ENCODE measurements at regions not wholly inside any gene's neighbourhood (a gene's known extent, or its start where the extent isn't known, plus 50 kb on each side); places are given as distances from the start of the nearest gene placed in this dataset.
A peak's percentile ranks its signal among the peaks of the same experiment; 100 is the strongest.

DNA sequence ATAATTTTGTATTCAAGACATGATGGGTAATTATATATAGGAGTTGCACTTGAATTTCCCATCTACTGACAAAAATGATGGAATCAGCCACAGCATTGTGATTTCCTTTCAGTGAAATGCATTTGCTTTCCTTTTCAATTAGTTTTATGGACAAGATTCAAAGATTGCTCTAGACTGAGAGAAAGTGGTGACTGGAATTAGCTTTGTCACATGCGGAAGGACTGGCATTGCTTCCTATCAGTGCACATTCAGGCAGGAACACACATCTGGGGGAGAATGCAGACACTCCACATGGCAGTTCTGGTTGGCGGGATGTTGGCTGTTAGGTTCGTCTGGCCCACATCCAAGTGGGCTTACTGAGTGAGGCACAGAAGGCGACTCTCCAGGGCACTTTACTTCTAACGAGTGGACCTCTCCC, 399.3 kb upstream of the RGMA start:
- ATAC-seq, result no peak
- TF ChIP-seq CREB5 (CRISPR knock-in tag; IDR thresholded peaks at IDR 0.05; ENCODE audit: low read depth) (no peak), TCF4 (CRISPR knock-in tag; IDR thresholded peaks at IDR 0.05; ENCODE audit: borderline replicate concordance) (peak; percentile 12; the same call in 1 of the 2 replicates), CSDC2 (CRISPR knock-in tag; IDR thresholded peaks at IDR 0.05) (no peak)

DNA sequence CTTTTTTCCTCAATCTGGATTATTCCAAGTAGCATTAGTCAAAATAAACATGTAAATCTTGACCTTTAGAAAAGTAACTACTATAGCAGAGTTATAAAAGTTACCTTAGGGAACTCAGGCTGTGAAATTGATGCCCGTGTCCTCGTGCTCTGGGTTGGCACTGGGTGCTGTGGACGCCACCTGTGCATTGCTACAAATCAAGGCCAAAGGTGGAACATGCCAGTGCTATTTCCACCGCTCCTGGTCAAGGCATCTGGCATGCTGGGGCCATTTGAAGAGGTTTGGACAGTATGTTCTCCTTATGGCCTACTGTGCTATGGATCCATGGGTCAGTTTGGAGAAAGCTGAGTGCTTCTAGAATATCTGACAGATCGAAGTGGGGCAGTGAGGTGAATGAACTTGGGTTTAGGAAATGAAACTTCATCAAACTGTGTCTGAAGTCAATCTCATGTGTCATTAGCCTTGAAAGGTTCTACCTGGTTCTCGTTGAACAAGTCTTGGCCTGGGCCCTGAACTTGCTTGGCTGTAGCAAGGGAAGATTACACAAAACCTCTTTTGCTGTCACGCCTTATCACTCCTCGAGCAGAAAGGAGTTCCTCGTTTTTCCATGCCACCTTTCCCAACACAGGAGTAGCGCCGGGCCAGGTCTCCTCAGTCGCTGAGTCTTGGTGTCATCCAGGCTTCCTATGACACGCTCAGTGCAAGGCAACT, 397.6 kb upstream of the RGMA start:
- no peak for ATAC-seq
- TF ChIP-seq POU6F1 (CRISPR knock-in tag; IDR thresholded peaks at IDR 0.05; ENCODE audit: borderline replicate concordance, low read depth) (no peak), ISL1 (CRISPR knock-in tag; IDR thresholded peaks at IDR 0.05) (no peak), CSDC2 (CRISPR knock-in tag; IDR thresholded peaks at IDR 0.05) (no peak), TOX (CRISPR knock-in tag; IDR thresholded peaks at IDR 0.05; ENCODE audit: borderline replicate concordance) (no peak), CREB5 (CRISPR knock-in tag; IDR thresholded peaks at IDR 0.05; ENCODE audit: low read depth) (no peak), ZNF70 (CRISPR knock-in tag; IDR thresholded peaks at IDR 0.05) (no peak), BACH2 (CRISPR knock-in tag; IDR thresholded peaks at IDR 0.05; ENCODE audit: borderline replicate concordance) (no peak), RARB (CRISPR knock-in tag; IDR thresholded peaks at IDR 0.05) (no peak), TSHZ2 (CRISPR knock-in tag; IDR thresholded peaks at IDR 0.05) (no peak), ZFP3 (CRISPR knock-in tag; IDR thresholded peaks at IDR 0.05) (no peak), PATZ1 (CRISPR knock-in tag; IDR thresholded peaks at IDR 0.05; ENCODE audit: borderline replicate concordance) (no peak), SNAI2 (CRISPR knock-in tag; IDR thresholded peaks at IDR 0.05) (no peak), ARNTL (CRISPR knock-in tag; IDR thresholded peaks at IDR 0.05; ENCODE audit: borderline replicate concordance, low read depth) (no peak), ESRRG (CRISPR knock-in tag; IDR thresholded peaks at IDR 0.05) (no peak), ZNF8 (CRISPR knock-in tag; IDR thresholded peaks at IDR 0.05) (no peak), OSR1 (CRISPR knock-in tag; IDR thresholded peaks at IDR 0.05) (no peak), GLIS3 (CRISPR knock-in tag; IDR thresholded peaks at IDR 0.05) (no peak), ZC3H10 (CRISPR knock-in tag; IDR thresholded peaks at IDR 0.05) (no peak), TCF4 (CRISPR knock-in tag; IDR thresholded peaks at IDR 0.05; ENCODE audit: borderline replicate concordance) (no peak), ZFP30 (CRISPR knock-in tag; IDR thresholded peaks at IDR 0.05) (no peak)
